Adrenal gland (tissue), 5 donors: ENCODE measurements at regions not wholly inside any gene's neighbourhood (a gene's known extent, or its start where the extent isn't known, plus 50 kb on each side); places are given as distances from the start of the nearest gene placed in this dataset.

ENCODE experiments used
- CTCF ChIP-seq, 6 experiments: fragments of 450-650 bp in 4 of 6; fragments of 200-600 bp in 2 of 6; sonication (generic) in 1 of 6; IDR thresholded peaks; 1 replicate in 5 of 6; 2 replicates in 1 of 6; pipeline versions ENCODE4 v1.5.1 to v1.8.0; 2016 to 2021; ENCODE audit warnings: antibody characterized with exemption in 6 of 6, mild to moderate bottlenecking in 2 of 6, moderate library complexity in 1 of 6
- POLR2A ChIP-seq, 2 donors: fragments of 450-650 bp; IDR thresholded peaks; one replicate each; pipeline ENCODE4 v1.6.1; 2017; ENCODE audit warnings: antibody characterized with exemption in 2 of 2, mild to moderate bottlenecking in 2 of 2, moderate library complexity in 1 of 2
- donor health status: DM: no; HTN: no; CAD: no.

DNA sequence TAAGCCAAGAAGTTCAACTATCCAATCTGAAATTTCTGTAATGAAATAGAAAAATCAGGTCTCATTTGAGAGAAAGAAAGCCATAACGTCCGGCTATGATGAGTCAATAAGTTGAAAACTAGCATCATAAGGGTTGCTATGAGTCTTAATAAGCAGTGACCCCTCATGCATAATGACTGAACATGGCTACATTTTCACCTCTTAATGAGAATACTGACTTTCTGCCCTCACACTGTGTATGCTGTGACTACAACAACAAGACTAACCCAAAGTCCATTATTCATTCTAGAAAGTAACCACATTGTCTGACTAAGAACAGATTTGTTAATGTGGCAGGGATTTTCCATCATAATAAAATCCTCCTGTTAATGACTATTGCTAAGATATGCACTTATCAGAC, 884.0 kb upstream of the CADM2 start:
- TF ChIP-seq CTCF (IDR thresholded peaks at IDR 0.05): no peak
- no peak for TF ChIP-seq POLR2A (IDR thresholded peaks at IDR 0.05)
